Uterus (tissue), 2 donors: ENCODE measurements at regions not wholly inside any gene's neighbourhood (a gene's known extent, or its start where the extent isn't known, plus 50 kb on each side); places are given as distances from the start of the nearest gene placed in this dataset.

Experiments used
- POLR2A ChIP-seq, 2 donors: fragments of 450-650 bp; IDR thresholded peaks; one replicate each; pipeline ENCODE4 v1.6.1; 2016; ENCODE audit warnings: antibody characterized with exemption in 2 of 2, mild to moderate bottlenecking in 1 of 2, moderate library complexity in 1 of 2
- TF ChIP-seq, protein P1 (sequence below), 4 experiments: fragments of 200-600 bp in 2 of 4; fragments of 450-650 bp in 2 of 4; sonication (generic) in 2 of 4; IDR thresholded peaks; one replicate each; pipeline ENCODE4 v1.5.1; 2016 to 2019; ENCODE audit warnings: antibody characterized with exemption in 4 of 4, mild to moderate bottlenecking in 2 of 4, moderate library complexity in 1 of 4

DNA sequence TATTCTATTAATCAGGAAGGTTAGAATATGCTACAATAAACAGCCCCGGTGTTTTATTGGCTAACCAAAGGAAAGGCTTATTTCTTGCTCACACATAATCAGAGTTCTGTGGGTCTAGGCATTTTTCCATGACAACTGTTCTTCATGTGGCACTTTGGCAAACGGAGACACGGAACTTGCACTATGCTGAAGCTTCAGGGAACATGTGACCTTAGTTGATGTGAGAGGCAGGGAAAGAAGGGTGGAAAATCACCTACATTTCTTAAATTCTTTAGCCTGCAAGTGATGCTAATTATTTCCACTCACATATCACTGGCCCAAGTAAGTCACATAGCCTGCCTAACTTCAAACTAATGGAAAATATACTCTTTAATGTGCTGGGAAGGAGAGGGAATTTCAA lies 344.6 kb downstream of the SV2B start:
- TF ChIP-seq, protein P1, sequence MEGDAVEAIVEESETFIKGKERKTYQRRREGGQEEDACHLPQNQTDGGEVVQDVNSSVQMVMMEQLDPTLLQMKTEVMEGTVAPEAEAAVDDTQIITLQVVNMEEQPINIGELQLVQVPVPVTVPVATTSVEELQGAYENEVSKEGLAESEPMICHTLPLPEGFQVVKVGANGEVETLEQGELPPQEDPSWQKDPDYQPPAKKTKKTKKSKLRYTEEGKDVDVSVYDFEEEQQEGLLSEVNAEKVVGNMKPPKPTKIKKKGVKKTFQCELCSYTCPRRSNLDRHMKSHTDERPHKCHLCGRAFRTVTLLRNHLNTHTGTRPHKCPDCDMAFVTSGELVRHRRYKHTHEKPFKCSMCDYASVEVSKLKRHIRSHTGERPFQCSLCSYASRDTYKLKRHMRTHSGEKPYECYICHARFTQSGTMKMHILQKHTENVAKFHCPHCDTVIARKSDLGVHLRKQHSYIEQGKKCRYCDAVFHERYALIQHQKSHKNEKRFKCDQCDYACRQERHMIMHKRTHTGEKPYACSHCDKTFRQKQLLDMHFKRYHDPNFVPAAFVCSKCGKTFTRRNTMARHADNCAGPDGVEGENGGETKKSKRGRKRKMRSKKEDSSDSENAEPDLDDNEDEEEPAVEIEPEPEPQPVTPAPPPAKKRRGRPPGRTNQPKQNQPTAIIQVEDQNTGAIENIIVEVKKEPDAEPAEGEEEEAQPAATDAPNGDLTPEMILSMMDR (IDR thresholded peaks at IDR 0.05) = no peak
- TF ChIP-seq POLR2A (IDR thresholded peaks at IDR 0.05) = no peak
